NCI-H187 (cell line): ENCODE measurements at regions not wholly inside any gene's neighbourhood (a gene's known extent, or its start where the extent isn't known, plus 50 kb on each side); places are given as distances from the start of the nearest gene placed in this dataset.

ENCODE experiments used
- DNase-seq, 2 experiments: peaks; one replicate each; lab custom pipeline; 2025; lab: John Stamatoyannopoulos, UW

- no peak for DNase-seq
These were observed 593.9 kb downstream of the TUSC7 start for GRCh38 chr3:117303443-117303842.

DNA sequence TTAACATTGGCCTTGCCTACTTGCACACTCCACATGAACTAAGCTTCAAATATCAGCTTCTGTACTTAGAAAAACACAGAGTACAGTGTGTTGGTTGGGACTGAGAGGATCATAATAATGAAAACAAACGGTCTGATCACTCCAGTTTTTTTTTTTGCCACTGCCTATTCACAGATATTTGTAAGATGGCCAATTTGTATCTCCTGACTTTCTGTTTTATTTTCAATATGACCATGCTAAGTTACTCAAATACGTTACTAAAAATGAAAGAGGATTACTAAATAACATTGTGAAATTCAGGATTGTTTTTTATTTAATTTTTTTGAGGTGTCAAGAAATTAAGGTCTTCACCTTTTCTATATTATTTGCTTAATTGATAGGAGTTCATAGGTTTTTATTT, 595.1 kb downstream of the TUSC7 start:
- no peak for DNase-seq

- no peak for DNase-seq
These were observed 596.1 kb downstream of the TUSC7 start for GRCh38 chr3:117305681-117306080.

- DNase-seq: no peak
These were observed 596.7 kb downstream of the TUSC7 start for GRCh38 chr3:117306299-117306698.

GRCh38 chr3:117308353-117308752, 598.8 kb downstream of the TUSC7 start:
- no peak for DNase-seq

- DNase-seq: no peak
These were observed 599.2 kb downstream of the TUSC7 start for GRCh38 chr3:117308756-117309155.

GRCh38 chr3:117310536-117310935, 601.0 kb downstream of the TUSC7 start:
- DNase-seq: no peak

GRCh38 chr3:117314441-117315150, 605.0 kb downstream of the TUSC7 start:
- no peak for DNase-seq

DNA sequence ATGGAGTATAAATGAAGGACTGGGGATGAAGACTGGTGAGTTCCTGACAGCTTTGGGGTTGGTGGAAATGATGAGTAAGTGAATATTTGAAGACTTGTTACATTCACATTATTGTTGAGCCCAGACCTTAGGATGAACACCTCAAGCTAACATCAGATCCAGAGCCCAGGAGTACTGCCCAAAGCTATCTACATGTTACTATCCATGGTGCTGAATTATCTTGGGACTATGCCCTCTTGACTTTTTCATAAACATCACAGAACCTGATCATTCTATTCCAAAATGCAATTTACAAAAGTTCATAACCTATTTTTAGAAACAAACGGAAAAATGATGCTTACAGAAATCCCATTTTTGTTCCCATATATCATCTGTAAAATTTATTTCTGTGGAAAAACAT, 613.3 kb downstream of the TUSC7 start:
- no peak for DNase-seq

GRCh38 chr3:117346901-117347300, 637.3 kb downstream of the TUSC7 start:
- DNase-seq: no peak

- no peak for DNase-seq
These were observed 639.3 kb downstream of the TUSC7 start for GRCh38 chr3:117348884-117349283.

DNA sequence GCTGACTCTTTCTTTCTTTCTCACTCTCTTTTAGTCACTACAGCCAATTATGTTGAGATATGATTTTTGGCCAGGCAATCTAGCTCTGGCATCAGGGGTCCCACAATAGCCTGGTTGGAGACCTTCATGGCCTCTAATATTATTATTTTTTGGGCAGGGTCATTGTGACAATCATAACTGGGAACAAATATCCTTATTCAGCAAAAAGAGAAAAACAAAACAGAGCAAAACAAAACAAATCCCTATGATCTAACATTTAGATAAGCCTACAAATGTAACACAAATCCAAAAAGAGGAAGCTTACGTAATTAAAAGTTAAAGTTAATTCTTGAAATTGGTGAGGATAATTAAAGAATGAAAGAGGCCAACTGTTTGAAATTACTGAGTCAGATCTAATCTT, 640.0 kb downstream of the TUSC7 start:
- DNase-seq: no peak

DNA sequence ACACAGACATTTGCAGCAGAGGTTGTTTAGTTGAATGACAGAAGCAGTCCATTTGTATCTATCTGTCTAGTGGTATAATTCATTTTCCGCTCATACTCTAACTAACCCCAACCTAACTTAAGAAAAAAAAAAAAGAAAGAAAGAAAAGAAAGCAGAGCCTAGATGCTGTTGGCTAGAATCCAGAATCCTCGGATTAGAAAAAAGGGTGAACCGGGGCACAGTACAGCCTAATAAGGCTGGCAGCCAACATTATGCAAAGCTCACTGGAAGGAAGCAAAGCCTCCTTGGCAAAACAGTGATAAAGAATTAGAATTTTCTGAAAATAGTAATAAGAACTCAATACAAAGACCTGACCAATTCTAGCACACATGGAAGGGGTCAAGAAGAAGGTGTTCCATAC, 640.8 kb downstream of the TUSC7 start:
- no peak for DNase-seq

- peak; percentile 10 for DNase-seq
These were observed 646.0 kb downstream of the TUSC7 start for GRCh38 chr3:117355566-117355965.

DNA sequence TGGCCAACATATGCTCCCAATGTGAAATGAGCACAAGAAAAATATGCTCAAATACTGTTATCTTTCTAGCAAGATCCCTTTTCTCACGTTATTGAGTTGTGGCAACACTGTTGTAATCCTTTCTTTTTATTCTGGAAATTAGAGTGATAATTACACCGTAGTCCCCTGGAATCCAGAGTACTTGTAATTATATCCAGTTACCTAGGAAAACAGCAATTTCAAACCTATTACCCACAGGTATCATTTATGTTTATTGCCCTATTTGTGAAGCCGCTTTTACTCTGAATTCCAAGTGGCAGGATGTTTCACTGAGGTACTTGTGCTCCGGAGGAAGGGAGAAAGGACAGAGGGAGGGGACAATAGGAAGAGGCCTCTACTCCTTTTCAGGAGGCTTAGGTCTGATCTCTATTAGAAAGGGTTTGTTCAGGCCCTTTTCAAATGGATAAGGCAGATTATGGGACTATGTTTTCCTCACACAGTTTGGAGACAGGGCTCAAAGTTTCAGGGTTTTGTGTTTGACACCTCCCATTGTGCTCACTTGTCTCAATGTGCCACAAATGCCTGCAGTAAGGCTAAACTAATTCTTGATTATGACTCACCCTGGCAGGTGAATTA, 646.6 kb downstream of the TUSC7 start:
- no peak for DNase-seq

- DNase-seq: no peak
These were observed 649.2 kb downstream of the TUSC7 start for GRCh38 chr3:117358717-117359314.

GRCh38 chr3:117366574-117366973, 657.0 kb downstream of the TUSC7 start:
- no peak for DNase-seq

DNA sequence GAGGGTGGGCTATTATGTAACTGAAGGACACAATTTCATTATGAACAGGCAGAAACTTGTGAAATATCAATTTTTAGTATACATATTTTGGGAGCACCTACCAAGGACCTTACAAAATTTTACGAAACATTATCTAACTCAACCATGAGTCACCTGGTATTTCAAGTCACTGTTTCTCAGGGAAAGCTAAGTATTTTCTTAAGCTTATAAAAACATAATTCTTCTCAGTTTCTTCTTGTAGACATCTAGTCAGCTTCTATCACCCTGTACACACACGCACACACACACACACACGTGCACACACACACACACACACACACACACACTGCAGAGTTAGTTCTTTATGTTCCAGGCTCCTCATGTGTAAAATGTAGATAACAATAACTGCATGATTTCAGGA, 658.3 kb downstream of the TUSC7 start:
- DNase-seq: no peak

DNA sequence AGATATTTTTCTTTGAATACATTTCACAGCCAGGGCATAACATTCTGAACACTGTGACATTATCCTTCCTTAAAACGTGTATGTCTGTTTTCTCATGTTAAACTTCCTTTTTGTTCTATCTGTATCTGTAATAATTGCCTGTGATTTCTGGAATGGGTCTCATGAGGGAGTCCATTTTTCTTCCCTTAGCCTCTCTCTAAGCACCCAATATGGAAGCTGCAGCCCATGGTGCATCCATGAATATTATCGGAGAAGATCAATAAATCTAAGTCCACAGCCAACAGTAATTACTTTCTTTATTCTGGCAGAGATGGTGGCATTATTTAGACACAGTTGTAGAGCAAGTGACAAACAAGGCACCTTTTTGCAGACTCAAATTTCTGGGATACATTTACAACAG, 671.1 kb downstream of the TUSC7 start:
- DNase-seq: no peak

- DNase-seq: no peak
These were observed 683.5 kb downstream of the TUSC7 start for GRCh38 chr3:117393119-117393518.

- peak in 1 of 2 experiments; percentile 23 for DNase-seq
These were observed 688.7 kb downstream of the TUSC7 start for GRCh38 chr3:117398141-117398899.

- DNase-seq: peak; percentile 35 to 58
These were observed 689.9 kb downstream of the TUSC7 start for GRCh38 chr3:117399311-117400078.
